ENCODE measurements at regions not wholly inside any gene's neighbourhood (a gene's known extent, or its start where the extent isn't known, plus 50 kb on each side); places are given as distances from the start of the nearest gene placed in this dataset.

DNA sequence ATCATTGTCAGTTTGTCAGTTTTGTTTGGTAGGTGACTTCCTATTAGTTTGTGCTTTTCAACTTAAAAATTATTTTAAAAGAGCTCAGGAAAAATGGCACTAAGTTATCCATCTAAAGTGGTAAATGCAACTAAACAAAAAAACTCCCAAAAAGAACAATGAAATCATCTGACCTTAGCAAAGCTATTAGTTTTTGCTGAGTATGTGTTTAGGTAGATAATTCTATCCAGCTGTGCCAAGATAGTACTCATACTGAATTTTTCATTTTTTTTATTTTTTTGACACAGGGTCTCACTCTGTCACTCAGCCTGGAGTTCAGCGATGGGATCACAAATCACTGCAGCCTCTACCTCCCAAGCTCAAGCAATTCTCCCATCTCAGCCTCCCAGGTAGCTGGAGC lies 645.3 kb downstream of the TBC1D4 start:
- TF ChIP-seq CTCF (IDR thresholded peaks at IDR 0.05) = no peak
- no peak for TF ChIP-seq POLR2A (IDR thresholded peaks at IDR 0.05)

Data from breast epithelium (tissue), 3 donors.